SK-N-SH (cell line): ENCODE measurements at regions not wholly inside any gene's neighbourhood (a gene's known extent, or its start where the extent isn't known, plus 50 kb on each side); places are given as distances from the start of the nearest gene placed in this dataset.

Experiments
- CTCF ChIP-seq: fragments of 200-600 bp; sonication (generic); IDR thresholded peaks from 2 replicates; pipeline ENCODE4 v1.6.1; 2017; ENCODE audit warnings: antibody characterized with exemption, mild to moderate bottlenecking, moderate library complexity
- EZH2phosphoT487 ChIP-seq: fragments of 200-600 bp; sonication (generic); IDR thresholded peaks from 2 replicates; pipeline ENCODE4 v1.6.1; 2017; ENCODE audit warnings: low read depth, mixed run types, mild to moderate bottlenecking, antibody characterized with exemption, moderate library complexity, borderline replicate concordance
- GABPA ChIP-seq: IDR thresholded peaks from 2 replicates; pipeline ENCODE4 v1.4.0; 2012; ENCODE audit warnings: low read depth, mild to moderate bottlenecking
- GATA2 ChIP-seq: sonication (generic); formaldehyde crosslinking; IDR thresholded peaks from 2 replicates; pipeline ENCODE4 v1.5.0; 2020; ENCODE audit warnings: mild to moderate bottlenecking, missing genetic modification reagents
- MAX ChIP-seq: IDR thresholded peaks from 2 replicates; pipeline ENCODE4 v1.4.0; 2012; ENCODE audit warnings: low read depth
- MXI1 ChIP-seq: IDR thresholded peaks from 2 replicates; pipeline ENCODE4 v1.6.1; 2012; ENCODE audit warnings: mild to moderate bottlenecking, low read depth, low read length, improper control_type of control experiment
- POLR2AphosphoS5 ChIP-seq: IDR thresholded peaks from 2 replicates; pipeline ENCODE4 v1.6.1; 2012; ENCODE audit warnings: low read depth, low read length
- REST ChIP-seq: IDR thresholded peaks from 2 replicates; pipeline ENCODE4 v1.6.1; 2012; ENCODE audit warnings: mild to moderate bottlenecking, low read depth, low read length, moderate library complexity
- RFX5 ChIP-seq: IDR thresholded peaks from 2 replicates; pipeline ENCODE4 v1.6.1; 2012; ENCODE audit warnings: mild to moderate bottlenecking, improper control_type of control experiment, low read length
- YY1 ChIP-seq: IDR thresholded peaks from 2 replicates; pipeline ENCODE4 v1.4.0; 2012; ENCODE audit warnings: low read depth, mild to moderate bottlenecking

GRCh38 chr3:13238687-13239466, 165.6 kb upstream of the IQSEC1 start:
- TF ChIP-seq CTCF (no peak), MAX (no peak), REST (no peak), GATA2 (CRISPR knock-in tag) (no peak), POLR2AphosphoS5 (no peak), EZH2phosphoT487 (no peak), YY1 (no peak), GABPA (no peak), MXI1 (no peak), RFX5 (no peak)
